ENCODE measurements at regions not wholly inside any gene's neighbourhood (a gene's known extent, or its start where the extent isn't known, plus 50 kb on each side); places are given as distances from the start of the nearest gene placed in this dataset.

DNA sequence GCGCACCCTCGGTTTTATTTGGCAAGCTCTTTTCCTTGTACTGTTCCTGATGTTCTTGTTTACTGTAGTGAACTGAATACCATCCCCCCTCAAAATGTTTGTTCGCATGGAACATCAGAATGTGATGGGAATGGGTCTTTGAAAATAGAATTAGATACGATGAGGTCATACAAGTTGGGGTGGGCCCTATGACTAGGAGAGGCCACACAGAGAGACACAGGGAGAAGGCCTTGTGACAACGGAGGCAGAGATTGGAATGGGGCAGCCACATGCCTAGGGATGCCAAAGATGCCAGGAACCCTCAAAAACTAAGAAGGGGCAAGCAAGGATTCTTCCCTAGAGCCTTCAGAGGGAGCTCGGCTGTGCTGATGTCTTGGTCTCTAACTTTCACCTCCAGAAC lies 123.6 kb downstream of the FAM204A start:
- Histone ChIP-seq H3K9me3 (ENCODE audit: control insufficient read depth in 2 of 2, insufficient read depth in 1 of 2, low read length in 1 of 2) (no peaks in the 10 kb centered on the region), H3K4me3 (ENCODE audit: low read length in 2 of 2) (no peak overlapping the region), H3K36me3 (ENCODE audit: control insufficient read depth in 2 of 2, insufficient read depth in 2 of 2, low read length in 1 of 2) (no peaks in the 10 kb centered on the region), H3K27me3 (ENCODE audit: control insufficient read depth in 2 of 2, insufficient read depth in 1 of 2, low read length in 1 of 2) (no peaks in the 10 kb centered on the region), H3K4me1 (ENCODE audit: control insufficient read depth in 2 of 2, insufficient read depth in 2 of 2, low read length in 2 of 2) (no peaks in the 10 kb centered on the region), H3K27ac (ENCODE audit: low read depth in 1 of 2, low read length in 1 of 2) (no peak overlapping the region)
- WGBS: 95% methylated on average over 6 of the region's 6 CpGs
- no peak for DNase-seq (ENCODE audit: low read depth in 6 of 9, low spot score in 9 of 9)

DNA sequence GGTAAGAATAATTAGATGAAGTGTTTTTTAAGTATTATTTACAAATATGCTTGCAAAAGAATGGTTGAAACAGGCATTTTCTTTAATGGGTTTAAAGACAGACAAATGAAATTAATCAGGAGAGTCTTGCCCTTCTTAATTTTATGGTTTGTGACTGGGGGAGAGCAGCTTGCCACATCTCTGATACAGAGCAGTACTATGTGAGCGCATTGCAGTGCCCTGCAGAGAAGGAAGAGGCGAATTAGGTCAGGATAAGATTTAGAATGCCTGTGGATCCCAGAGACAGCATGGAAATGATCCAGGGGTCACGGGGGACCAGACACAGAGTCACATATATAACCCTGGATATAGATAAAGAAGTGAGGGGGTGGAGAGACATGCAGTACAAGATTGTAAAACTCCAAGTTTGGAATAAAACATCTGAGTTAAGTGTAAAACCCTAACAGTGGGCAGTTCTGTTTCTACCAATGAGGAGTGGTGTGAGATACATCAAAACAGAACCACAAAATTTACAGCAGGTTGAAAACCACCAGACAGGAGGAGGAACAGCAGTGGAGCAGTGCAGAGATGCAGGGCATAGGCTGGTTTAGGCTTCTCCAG lies 125.5 kb downstream of the FAM204A start:
- no peaks in the 10 kb centered on the region for H3K4me1 ChIP-seq (ENCODE audit: control insufficient read depth in 2 of 2, insufficient read depth in 2 of 2, low read length in 2 of 2)
- WGBS: 87% methylated on average over 3 of the region's 3 CpGs
- no peak overlapping the region for H3K27ac ChIP-seq (ENCODE audit: low read depth in 1 of 2, low read length in 1 of 2)
- DNase-seq (ENCODE audit: low read depth in 6 of 9, low spot score in 9 of 9): no peak
- no peaks in the 10 kb centered on the region for H3K36me3 ChIP-seq (ENCODE audit: control insufficient read depth in 2 of 2, insufficient read depth in 2 of 2, low read length in 1 of 2)
- no peaks in the 10 kb centered on the region for H3K9me3 ChIP-seq (ENCODE audit: control insufficient read depth in 2 of 2, insufficient read depth in 1 of 2, low read length in 1 of 2)
- H3K4me3 ChIP-seq (ENCODE audit: low read length in 2 of 2): no peak overlapping the region
- no peaks in the 10 kb centered on the region for H3K27me3 ChIP-seq (ENCODE audit: control insufficient read depth in 2 of 2, insufficient read depth in 1 of 2, low read length in 1 of 2)

DNA sequence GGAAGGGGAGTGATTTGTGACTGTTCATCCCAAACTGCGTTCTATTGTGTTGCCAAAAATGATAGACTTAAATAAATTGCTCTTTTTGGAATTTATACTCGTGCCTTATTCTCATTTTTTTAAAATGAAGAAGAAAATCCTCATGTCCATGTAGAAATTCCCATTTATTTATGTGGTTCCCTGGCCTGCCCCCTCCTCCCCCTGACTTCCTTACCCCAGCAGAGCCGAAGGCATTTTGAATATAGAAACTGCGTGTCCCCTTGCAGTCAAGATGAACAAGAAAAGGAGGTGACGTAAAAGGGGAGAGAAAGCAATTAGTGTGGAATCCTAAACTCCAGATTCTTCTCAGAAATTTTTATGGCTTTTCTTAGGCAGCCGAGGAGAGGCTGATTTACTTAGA lies 126.1 kb downstream of the FAM204A start:
- Histone ChIP-seq H3K9me3 (ENCODE audit: control insufficient read depth in 2 of 2, insufficient read depth in 1 of 2, low read length in 1 of 2) (no peaks in the 10 kb centered on the region), H3K36me3 (ENCODE audit: control insufficient read depth in 2 of 2, insufficient read depth in 2 of 2, low read length in 1 of 2) (no peaks in the 10 kb centered on the region), H3K27me3 (ENCODE audit: control insufficient read depth in 2 of 2, insufficient read depth in 1 of 2, low read length in 1 of 2) (no peaks in the 10 kb centered on the region), H3K4me3 (ENCODE audit: low read length in 2 of 2) (no peak overlapping the region), H3K4me1 (ENCODE audit: control insufficient read depth in 2 of 2, insufficient read depth in 2 of 2, low read length in 2 of 2) (no peaks in the 10 kb centered on the region), H3K27ac (ENCODE audit: low read depth in 1 of 2, low read length in 1 of 2) (no peak overlapping the region)
- no peak for DNase-seq (ENCODE audit: low read depth in 6 of 9, low spot score in 9 of 9)
- 89% methylated on average over 6 of the region's 6 CpGs for WGBS

DNA sequence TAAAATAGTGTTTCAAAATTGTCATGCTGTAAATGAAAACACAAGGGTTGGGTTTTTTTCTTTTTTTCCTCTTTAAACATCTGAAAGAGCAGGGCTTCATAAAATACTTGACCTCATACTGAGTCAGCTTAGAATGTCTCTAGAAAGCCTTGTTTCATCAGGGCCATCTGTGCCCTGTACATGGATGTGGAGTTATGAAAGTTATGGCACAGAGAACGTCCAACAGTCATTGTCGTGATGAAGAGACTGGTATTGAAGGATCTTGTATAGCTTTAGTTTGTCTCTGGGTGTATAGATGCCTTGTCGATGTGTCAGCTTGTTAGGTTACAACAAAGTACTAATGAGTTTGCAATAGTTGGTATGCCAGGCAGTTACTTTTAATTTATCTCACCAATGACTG lies 127.3 kb downstream of the FAM204A start:
- no peaks in the 10 kb centered on the region for H3K27me3 ChIP-seq (ENCODE audit: control insufficient read depth in 2 of 2, insufficient read depth in 1 of 2, low read length in 1 of 2)
- no peak overlapping the region for H3K27ac ChIP-seq (ENCODE audit: low read depth in 1 of 2, low read length in 1 of 2)
- no peaks in the 10 kb centered on the region for H3K4me1 ChIP-seq (ENCODE audit: control insufficient read depth in 2 of 2, insufficient read depth in 2 of 2, low read length in 2 of 2)
- H3K36me3 ChIP-seq (ENCODE audit: control insufficient read depth in 2 of 2, insufficient read depth in 2 of 2, low read length in 1 of 2): no peaks in the 10 kb centered on the region
- 94% methylated on average over 3 of the region's 3 CpGs for WGBS
- DNase-seq (ENCODE audit: low read depth in 6 of 9, low spot score in 9 of 9): no peak
- H3K9me3 ChIP-seq (ENCODE audit: control insufficient read depth in 2 of 2, insufficient read depth in 1 of 2, low read length in 1 of 2): no peaks in the 10 kb centered on the region
- no peak overlapping the region for H3K4me3 ChIP-seq (ENCODE audit: low read length in 2 of 2)

DNA sequence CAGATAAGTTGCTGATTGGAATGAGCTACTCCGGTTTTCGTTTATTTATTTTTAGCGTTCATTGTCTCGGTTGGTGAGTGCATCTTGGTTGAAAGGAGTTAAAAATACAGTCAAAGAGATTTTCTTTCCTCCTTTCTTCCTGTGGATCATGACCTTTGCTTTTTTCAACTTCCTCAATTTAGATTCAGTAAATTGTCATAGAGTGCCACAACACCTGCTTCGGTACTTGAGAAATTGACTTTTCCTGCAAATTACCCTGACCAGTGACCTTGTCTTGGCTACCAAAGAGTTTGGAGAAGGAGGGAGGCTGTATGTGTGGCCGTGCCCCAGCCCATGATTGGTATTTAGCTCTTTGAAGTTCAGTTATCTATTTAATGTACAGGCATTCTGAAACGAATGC lies 128.7 kb downstream of the FAM204A start:
- Histone ChIP-seq H3K4me3 (ENCODE audit: low read length in 2 of 2) (no peak overlapping the region), H3K36me3 (ENCODE audit: control insufficient read depth in 2 of 2, insufficient read depth in 2 of 2, low read length in 1 of 2) (no peaks in the 10 kb centered on the region), H3K4me1 (ENCODE audit: control insufficient read depth in 2 of 2, insufficient read depth in 2 of 2, low read length in 2 of 2) (no peaks in the 10 kb centered on the region), H3K27me3 (ENCODE audit: control insufficient read depth in 2 of 2, insufficient read depth in 1 of 2, low read length in 1 of 2) (no peaks in the 10 kb centered on the region), H3K9me3 (ENCODE audit: control insufficient read depth in 2 of 2, insufficient read depth in 1 of 2, low read length in 1 of 2) (no peaks in the 10 kb centered on the region), H3K27ac (ENCODE audit: low read depth in 1 of 2, low read length in 1 of 2) (no peak overlapping the region)
- 21% methylated on average over 7 of the region's 7 CpGs for WGBS
- DNase-seq (ENCODE audit: low read depth in 6 of 9, low spot score in 9 of 9): no peak

DNA sequence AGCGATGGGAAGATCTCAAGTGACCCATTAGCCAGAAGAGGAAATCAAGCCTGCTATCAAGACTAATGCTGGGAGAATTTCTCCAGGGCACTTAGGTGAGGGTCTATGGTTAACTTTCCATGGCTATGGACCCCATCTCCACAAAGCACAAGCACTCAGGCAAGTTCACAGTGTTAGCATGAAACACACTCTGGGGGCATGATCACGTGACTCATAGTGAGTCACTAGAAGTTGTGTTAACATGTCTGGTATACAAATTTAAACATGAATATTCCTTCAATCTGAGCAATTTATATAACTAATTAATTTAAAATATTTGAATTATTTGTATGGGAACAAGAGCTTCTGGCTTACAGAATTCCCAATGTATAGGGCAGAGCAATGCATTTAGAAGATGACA lies 131.8 kb downstream of the FAM204A start:
- no peak overlapping the region for H3K4me3 ChIP-seq (ENCODE audit: low read length in 2 of 2)

DNA sequence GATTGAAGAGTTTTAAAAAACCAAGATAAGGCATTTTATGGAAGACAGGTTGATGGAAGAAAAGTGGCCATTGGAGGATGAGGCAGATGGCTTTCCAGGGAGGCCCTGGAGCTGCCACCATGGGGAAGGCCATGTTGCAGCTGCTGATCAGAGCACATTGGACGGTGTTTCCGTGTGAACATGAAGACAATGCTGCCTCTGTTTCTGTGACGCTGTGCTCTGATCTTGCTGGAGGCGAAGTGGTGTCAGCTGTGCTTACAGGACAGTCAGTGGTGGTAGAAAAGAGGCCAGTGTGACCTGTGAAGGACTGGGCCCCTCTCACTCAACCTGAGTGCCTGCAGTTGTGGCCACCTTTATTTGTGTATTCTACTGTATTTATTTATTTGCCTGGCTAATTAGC lies 132.9 kb downstream of the FAM204A start:
- WGBS: 91% methylated on average over 4 of the region's 4 CpGs

More for the DNA sequence above, 131.8 kb downstream of the FAM204A start:
- DNase-seq (ENCODE audit: low read depth in 6 of 9, low spot score in 9 of 9): no peak
- no peaks in the 10 kb centered on the region for H3K27me3 ChIP-seq (ENCODE audit: control insufficient read depth in 2 of 2, insufficient read depth in 1 of 2, low read length in 1 of 2)
- no peak overlapping the region for H3K27ac ChIP-seq (ENCODE audit: low read depth in 1 of 2, low read length in 1 of 2)
- H3K36me3 ChIP-seq (ENCODE audit: control insufficient read depth in 2 of 2, insufficient read depth in 2 of 2, low read length in 1 of 2): no peaks in the 10 kb centered on the region
- no peaks in the 10 kb centered on the region for H3K9me3 ChIP-seq (ENCODE audit: control insufficient read depth in 2 of 2, insufficient read depth in 1 of 2, low read length in 1 of 2)
- no peaks in the 10 kb centered on the region for H3K4me1 ChIP-seq (ENCODE audit: control insufficient read depth in 2 of 2, insufficient read depth in 2 of 2, low read length in 2 of 2)
- WGBS: 96% methylated on average over 2 of the region's 2 CpGs

DNA sequence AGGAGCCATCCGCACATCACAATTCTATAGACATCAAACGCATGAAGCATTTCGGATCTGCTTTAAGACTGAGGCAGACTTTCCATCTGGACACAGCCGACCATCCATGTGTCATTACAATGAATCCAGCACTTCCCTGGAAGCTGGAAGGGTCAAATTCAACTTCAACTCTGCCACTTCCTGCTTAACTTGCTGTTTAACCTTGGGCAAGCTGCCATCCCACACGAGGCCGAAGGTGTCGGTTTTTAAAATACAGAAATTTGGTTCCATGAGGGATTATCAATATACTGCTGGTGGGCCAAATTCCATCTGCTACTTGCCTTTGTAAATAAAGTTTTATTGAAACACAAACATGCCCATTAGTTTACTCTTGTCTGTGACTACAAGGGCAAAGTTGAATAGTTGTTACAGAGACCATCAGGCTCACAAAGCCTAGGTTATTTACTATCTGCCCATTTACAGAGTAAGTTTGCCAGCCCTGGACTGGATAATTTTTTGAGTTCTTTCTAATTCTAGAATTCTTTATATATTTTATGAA lies 134.6 kb downstream of the FAM204A start:
- 94% methylated on average over 7 of the region's 7 CpGs for WGBS
- no peak for DNase-seq (ENCODE audit: low read depth in 6 of 9, low spot score in 9 of 9)
- no peaks in the 10 kb centered on the region for H3K9me3 ChIP-seq (ENCODE audit: control insufficient read depth in 2 of 2, insufficient read depth in 1 of 2, low read length in 1 of 2)
- no peaks in the 10 kb centered on the region for H3K36me3 ChIP-seq (ENCODE audit: control insufficient read depth in 2 of 2, insufficient read depth in 2 of 2, low read length in 1 of 2)
- no peak overlapping the region for H3K4me3 ChIP-seq (ENCODE audit: low read length in 2 of 2)
- H3K27ac ChIP-seq (ENCODE audit: low read depth in 1 of 2, low read length in 1 of 2): no peak overlapping the region
- H3K27me3 ChIP-seq (ENCODE audit: control insufficient read depth in 2 of 2, insufficient read depth in 1 of 2, low read length in 1 of 2): no peaks in the 10 kb centered on the region
- no peaks in the 10 kb centered on the region for H3K4me1 ChIP-seq (ENCODE audit: control insufficient read depth in 2 of 2, insufficient read depth in 2 of 2, low read length in 2 of 2)

More for the DNA sequence above, 132.9 kb downstream of the FAM204A start:
- H3K27me3 ChIP-seq (ENCODE audit: control insufficient read depth in 2 of 2, insufficient read depth in 1 of 2, low read length in 1 of 2): no peaks in the 10 kb centered on the region
- no peak overlapping the region for H3K27ac ChIP-seq (ENCODE audit: low read depth in 1 of 2, low read length in 1 of 2)
- H3K4me1 ChIP-seq (ENCODE audit: control insufficient read depth in 2 of 2, insufficient read depth in 2 of 2, low read length in 2 of 2): no peaks in the 10 kb centered on the region
- no peak for DNase-seq (ENCODE audit: low read depth in 6 of 9, low spot score in 9 of 9)
- no peaks in the 10 kb centered on the region for H3K9me3 ChIP-seq (ENCODE audit: control insufficient read depth in 2 of 2, insufficient read depth in 1 of 2, low read length in 1 of 2)
- no peaks in the 10 kb centered on the region for H3K36me3 ChIP-seq (ENCODE audit: control insufficient read depth in 2 of 2, insufficient read depth in 2 of 2, low read length in 1 of 2)
- H3K4me3 ChIP-seq (ENCODE audit: low read length in 2 of 2): no peak overlapping the region

DNA sequence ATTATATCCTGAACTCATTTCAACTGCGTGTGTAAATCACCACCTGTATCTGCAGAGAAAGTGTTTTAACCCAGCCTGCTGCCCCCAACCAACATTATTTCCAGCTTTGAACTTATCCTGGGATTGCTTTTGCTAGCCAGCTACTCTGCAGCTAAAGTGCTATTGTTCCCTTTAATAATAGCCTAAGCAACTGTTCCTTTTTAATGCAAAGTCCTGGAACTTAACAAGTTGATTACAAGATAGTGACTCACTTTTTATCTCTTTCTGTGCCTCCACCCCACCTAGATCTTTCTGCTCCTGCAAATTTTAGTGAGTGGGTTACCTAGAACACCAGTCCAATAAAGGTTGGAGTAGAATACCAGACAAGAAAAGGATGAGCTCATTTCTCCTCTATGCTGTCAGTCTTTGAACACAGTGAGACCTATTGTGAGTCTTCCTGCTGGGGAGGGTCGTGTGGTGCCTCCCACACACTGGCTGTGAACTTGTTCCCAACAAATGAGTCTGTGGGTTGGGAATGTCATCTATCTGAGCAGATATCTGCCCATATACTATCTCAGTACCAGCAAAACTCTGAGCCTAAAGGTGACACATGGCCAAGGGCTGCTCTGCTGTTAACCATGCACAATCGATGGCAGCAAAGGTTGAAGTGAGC lies 137.7 kb downstream of the FAM204A start:
- no peaks in the 10 kb centered on the region for H3K9me3 ChIP-seq (ENCODE audit: control insufficient read depth in 2 of 2, insufficient read depth in 1 of 2, low read length in 1 of 2)
- no peak for DNase-seq (ENCODE audit: low read depth in 6 of 9, low spot score in 9 of 9)
- 78% methylated on average over 3 of the region's 3 CpGs for WGBS
- no peak overlapping the region for H3K27ac ChIP-seq (ENCODE audit: low read depth in 1 of 2, low read length in 1 of 2)
- H3K36me3 ChIP-seq (ENCODE audit: control insufficient read depth in 2 of 2, insufficient read depth in 2 of 2, low read length in 1 of 2): no peaks in the 10 kb centered on the region
- H3K4me3 ChIP-seq (ENCODE audit: low read length in 2 of 2): no peak overlapping the region
- H3K27me3 ChIP-seq (ENCODE audit: control insufficient read depth in 2 of 2, insufficient read depth in 1 of 2, low read length in 1 of 2): no peaks in the 10 kb centered on the region
- H3K4me1 ChIP-seq (ENCODE audit: control insufficient read depth in 2 of 2, insufficient read depth in 2 of 2, low read length in 2 of 2): no peaks in the 10 kb centered on the region

Measured in thymus (tissue), 11 donors.